Spleen (tissue), 11 donors: ENCODE measurements at regions not wholly inside any gene's neighbourhood (a gene's known extent, or its start where the extent isn't known, plus 50 kb on each side); places are given as distances from the start of the nearest gene placed in this dataset.
"Not testable (repeated sequence)": the region's sequence is repeated elsewhere in the genome, so short reads cannot be mapped to it uniquely, and the experiment has no call there.

Experiments used
- DNase-seq: peaks from one replicate; pipeline ENCODE4 v3.0.0-alpha.2; 2020
- H3K27ac ChIP-seq, 8 donors: fragments of 200-600 bp; sonication (generic) in 7 of 8; 1 replicate in 4 of 8; 2 replicates in 4 of 8; pipeline versions ENCODE4 v1.5.0 to v1.8.0; 2016 to 2021; ENCODE audit warnings: inconsistent platforms in 4 of 8, mild to moderate bottlenecking in 4 of 8, moderate library complexity in 1 of 8
- H3K27me3 ChIP-seq, 7 donors: fragments of 200-600 bp; sonication (generic) in 6 of 7; replicated peaks in 1 of 7; 1 replicate in 4 of 7; 2 replicates in 3 of 7; pipeline versions ENCODE4 v1.5.0 to v1.8.0; 2016 to 2021; ENCODE audit warnings: inconsistent platforms in 3 of 7, mild to moderate bottlenecking in 1 of 7
- H3K36me3 ChIP-seq, 6 donors: fragments of 200-600 bp; sonication (generic) in 5 of 6; 1 replicate in 4 of 6; 2 replicates in 2 of 6; pipeline versions ENCODE4 v1.5.0 to v1.8.0; 2016 to 2021; ENCODE audit warnings: inconsistent platforms in 2 of 6
- H3K4me1 ChIP-seq, 6 donors: fragments of 200-600 bp; sonication (generic) in 5 of 6; 1 replicate in 3 of 6; 2 replicates in 3 of 6; pipeline versions ENCODE4 v1.5.0 to v1.8.0; 2016 to 2021; ENCODE audit warnings: inconsistent platforms in 3 of 6
- H3K4me3 ChIP-seq, 8 donors: fragments of 200-600 bp; sonication (generic) in 7 of 8; 1 replicate in 4 of 8; 2 replicates in 4 of 8; pipeline versions ENCODE4 v1.5.0 to v1.8.0; 2016 to 2021; ENCODE audit warnings: inconsistent platforms in 4 of 8, mild to moderate bottlenecking in 4 of 8, moderate library complexity in 2 of 8
- H3K9me3 ChIP-seq, 8 donors: fragments of 200-600 bp; sonication (generic) in 7 of 8; 1 replicate in 4 of 8; 2 replicates in 4 of 8; pipeline versions ENCODE4 v1.5.0 to v1.8.0; 2016 to 2021; ENCODE audit warnings: inconsistent platforms in 4 of 8
- POLR2A ChIP-seq, 3 donors: fragments of 450-650 bp; IDR thresholded peaks; one replicate each; pipeline ENCODE4 v1.5.1; 2017; ENCODE audit warnings: antibody characterized with exemption in 3 of 3, mild to moderate bottlenecking in 1 of 3
- POLR2AphosphoS5 ChIP-seq, 3 donors: sonication (generic); formaldehyde crosslinking; IDR thresholded peaks; one replicate each; pipeline ENCODE4 v1.5.1; 2017; ENCODE audit warnings: antibody characterized with exemption in 3 of 3
- WGBS, 5 donors: extraction: QIAGEN DNeasy Blood & Tissue Kit in 3 of 5; methylation state at CpG; one replicate each; pipeline versions ENCODE4 v1.1.5 to v1.1.7; 2013 to 2018; 5-methylcytosine and 5-hydroxymethylcytosine counted together
- intact Hi-C: fragments of 100-400 bp; cut with DNase I; formaldehyde crosslinking; loops from one replicate; pipeline ENCODE4 v1.15.0; 2023; ENCODE audit warnings: low total_unique reads
- TF ChIP-seq, protein P1 (sequence below), 11 experiments: fragments of 200-600 bp in 7 of 11; fragments of 450-650 bp in 4 of 11; sonication (generic) in 4 of 11; IDR thresholded peaks in 8 of 11; conservative IDR thresholded peaks in 3 of 11; 1 replicate in 7 of 11; 2 replicates in 4 of 11; pipeline versions ENCODE4 v1.4.0 to v1.8.0; 2016 to 2021; ENCODE audit warnings: antibody characterized with exemption in 11 of 11, inconsistent platforms in 4 of 11, mild to moderate bottlenecking in 1 of 11
- donor health status: healthy with polysubstance abuse.
- donor health status: DM: no; HTN: no; CAD: no; lungs with moderate emphysema.
- donor health status: DM: no; HTN: no; CAD: no.
- donor health status: Bipolar disorder and iron deficiency.
- donor health status: healthy.
- donor health status: DM: no; HTN: no; CAD: no.
- donor health status: DM: yes; HTN: yes; CAD: no.

GRCh38 chr6:85714893-85715530 lies 72.3 kb upstream of the SYNCRIP start:
- DNase-seq = no peak
- Histone ChIP-seq H3K4me1 (no peaks in the 10 kb centered on the region), H3K4me3 (no peak overlapping the region), H3K27me3 (no peaks in the 10 kb centered on the region), H3K36me3 (no peaks in the 10 kb centered on the region), H3K27ac (no peak overlapping the region), H3K9me3 (peaks cover 0 to 22% (median 2%) of the 10 kb centered on the region in 8 donors)
- 79 to 90% (median 89%) methylated on average over 9 of the region's 9 CpGs for WGBS, 5 donors
- no peak for TF ChIP-seq POLR2AphosphoS5 (IDR thresholded peaks at IDR 0.05)
- TF ChIP-seq, protein P1, sequence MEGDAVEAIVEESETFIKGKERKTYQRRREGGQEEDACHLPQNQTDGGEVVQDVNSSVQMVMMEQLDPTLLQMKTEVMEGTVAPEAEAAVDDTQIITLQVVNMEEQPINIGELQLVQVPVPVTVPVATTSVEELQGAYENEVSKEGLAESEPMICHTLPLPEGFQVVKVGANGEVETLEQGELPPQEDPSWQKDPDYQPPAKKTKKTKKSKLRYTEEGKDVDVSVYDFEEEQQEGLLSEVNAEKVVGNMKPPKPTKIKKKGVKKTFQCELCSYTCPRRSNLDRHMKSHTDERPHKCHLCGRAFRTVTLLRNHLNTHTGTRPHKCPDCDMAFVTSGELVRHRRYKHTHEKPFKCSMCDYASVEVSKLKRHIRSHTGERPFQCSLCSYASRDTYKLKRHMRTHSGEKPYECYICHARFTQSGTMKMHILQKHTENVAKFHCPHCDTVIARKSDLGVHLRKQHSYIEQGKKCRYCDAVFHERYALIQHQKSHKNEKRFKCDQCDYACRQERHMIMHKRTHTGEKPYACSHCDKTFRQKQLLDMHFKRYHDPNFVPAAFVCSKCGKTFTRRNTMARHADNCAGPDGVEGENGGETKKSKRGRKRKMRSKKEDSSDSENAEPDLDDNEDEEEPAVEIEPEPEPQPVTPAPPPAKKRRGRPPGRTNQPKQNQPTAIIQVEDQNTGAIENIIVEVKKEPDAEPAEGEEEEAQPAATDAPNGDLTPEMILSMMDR (IDR thresholded peaks at IDR 0.05 in 8 of 11, conservative IDR thresholded peaks at IDR 0.05 in 3 of 11) = no peak
- TF ChIP-seq POLR2A (IDR thresholded peaks at IDR 0.05) = no peak
- intact Hi-C loops = no loop called here

- 88 to 92% (median 90%) methylated on average over 2 of the region's 2 CpGs for WGBS, 5 donors
- no peak overlapping the region for H3K4me3 ChIP-seq
- no peak for TF ChIP-seq POLR2AphosphoS5 (IDR thresholded peaks at IDR 0.05)
- TF ChIP-seq POLR2A (IDR thresholded peaks at IDR 0.05) = no peak
- H3K27me3 ChIP-seq = no peaks in the 10 kb centered on the region
- intact Hi-C loops = no loop called here
- H3K27ac ChIP-seq = no peak overlapping the region
- no peaks in the 10 kb centered on the region for H3K36me3 ChIP-seq
- DNase-seq = no peak
- H3K4me1 ChIP-seq = no peaks in the 10 kb centered on the region
- H3K9me3 ChIP-seq = peaks cover 0 to 33% (median 9%) of the 10 kb centered on the region in 8 donors
Measured at GRCh38 chr6:85712346-85712745, 69.7 kb upstream of the SYNCRIP start.

DNA sequence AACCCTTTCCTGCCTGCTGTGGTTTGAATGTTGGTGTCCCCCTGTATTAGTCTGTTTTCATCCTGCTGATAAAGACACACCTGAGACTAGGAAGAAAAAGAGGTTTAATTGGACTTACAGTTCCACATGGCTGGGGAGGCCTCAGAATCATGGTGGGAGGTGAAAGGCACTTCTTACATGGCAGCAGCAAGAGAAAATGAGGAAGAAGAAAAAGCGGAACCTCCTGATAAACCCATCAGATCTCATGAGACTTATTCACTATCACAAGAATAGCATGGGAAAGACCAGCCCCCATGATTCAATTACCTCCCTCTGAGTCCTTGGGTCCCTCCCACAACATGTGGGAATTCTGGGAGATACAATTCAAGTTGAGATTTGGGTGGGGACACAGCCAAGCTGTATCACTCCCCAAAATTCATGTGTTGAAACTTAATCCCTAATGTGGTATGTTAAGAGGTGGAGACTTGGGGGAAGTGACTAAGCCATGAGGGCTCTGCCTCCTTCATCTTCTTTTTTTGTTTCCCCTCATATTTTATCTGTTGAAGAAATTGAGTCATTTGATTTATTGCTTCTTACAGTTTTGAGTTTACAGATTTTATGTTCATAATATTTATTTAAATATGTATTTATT lies 64.9 kb upstream of the SYNCRIP start:
- H3K27me3 ChIP-seq, H3K27ac ChIP-seq, H3K36me3 ChIP-seq, intact Hi-C loops, H3K4me1 ChIP-seq, DNase-seq, H3K4me3 ChIP-seq: not testable (repeated sequence)
- H3K9me3 ChIP-seq = peaks cover 0 to 21% (median 6%) of the 10 kb centered on the region in 8 donors
- 81 to 92% (median 89%) methylated on average over 1 of the region's 1 CpG for WGBS, 5 donors

DNA sequence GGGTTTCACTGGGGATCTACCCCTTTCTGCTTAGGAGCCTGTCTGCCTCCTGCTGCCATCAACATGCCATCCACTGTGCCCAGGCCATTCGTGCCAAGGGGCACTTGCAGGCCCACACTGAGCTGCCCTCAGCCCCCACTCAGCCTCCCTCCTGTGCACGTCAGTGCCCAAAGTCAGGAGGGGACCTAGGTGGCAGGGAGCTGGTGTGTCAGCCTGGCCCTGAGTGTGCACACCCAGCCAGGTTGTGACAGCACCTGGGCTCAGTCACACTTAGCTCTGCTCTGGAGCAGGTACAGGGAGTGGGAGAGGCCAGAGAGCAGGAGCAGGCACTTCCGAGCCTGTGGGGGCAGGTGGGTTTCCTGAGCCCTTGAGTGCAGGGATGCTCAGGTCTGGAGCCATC lies 63.6 kb upstream of the SYNCRIP start:
- intact Hi-C loops = no loop called here
- Histone ChIP-seq H3K9me3 (peaks cover 0 to 21% (median 6%) of the 10 kb centered on the region in 8 donors), H3K27ac (no peak overlapping the region), H3K4me1 (no peaks in the 10 kb centered on the region), H3K36me3 (no peaks in the 10 kb centered on the region), H3K4me3 (no peak overlapping the region), H3K27me3 (no peaks in the 10 kb centered on the region)
- TF ChIP-seq, protein P1 (IDR thresholded peaks at IDR 0.05 in 8 of 11, conservative IDR thresholded peaks at IDR 0.05 in 3 of 11) = no peak
- TF ChIP-seq POLR2A (IDR thresholded peaks at IDR 0.05) = no peak
- no peak for TF ChIP-seq POLR2AphosphoS5 (IDR thresholded peaks at IDR 0.05)
- DNase-seq = no peak
- WGBS, 5 donors = 74 to 89% (median 78%) methylated on average over 3 of the region's 3 CpGs

- DNase-seq = no peak
- no peaks in the 10 kb centered on the region for H3K27me3 ChIP-seq
- H3K9me3 ChIP-seq = peaks cover 0 to 16% (median 4%) of the 10 kb centered on the region in 8 donors
- intact Hi-C loops = no loop called here
- no peak for TF ChIP-seq POLR2A (IDR thresholded peaks at IDR 0.05)
- TF ChIP-seq POLR2AphosphoS5 (IDR thresholded peaks at IDR 0.05) = no peak
- TF ChIP-seq, protein P1 (IDR thresholded peaks at IDR 0.05 in 8 of 11, conservative IDR thresholded peaks at IDR 0.05 in 3 of 11) = no peak
- H3K36me3 ChIP-seq = no peaks in the 10 kb centered on the region
- no peak overlapping the region for H3K4me3 ChIP-seq
- H3K27ac ChIP-seq = no peak overlapping the region
- 84 to 96% (median 92%) methylated on average over 4 to 8 of the region's 8 CpGs for WGBS, 5 donors
- H3K4me1 ChIP-seq = no peaks in the 10 kb centered on the region
Measured at GRCh38 chr6:85705220-85705619, 62.5 kb upstream of the SYNCRIP start.
